ENCODE measurements at regions not wholly inside any gene's neighbourhood (a gene's known extent, or its start where the extent isn't known, plus 50 kb on each side); places are given as distances from the start of the nearest gene placed in this dataset.
"Not testable (repeated sequence)": the region's sequence is repeated elsewhere in the genome, so short reads cannot be mapped to it uniquely, and the experiment has no call there.

DNA sequence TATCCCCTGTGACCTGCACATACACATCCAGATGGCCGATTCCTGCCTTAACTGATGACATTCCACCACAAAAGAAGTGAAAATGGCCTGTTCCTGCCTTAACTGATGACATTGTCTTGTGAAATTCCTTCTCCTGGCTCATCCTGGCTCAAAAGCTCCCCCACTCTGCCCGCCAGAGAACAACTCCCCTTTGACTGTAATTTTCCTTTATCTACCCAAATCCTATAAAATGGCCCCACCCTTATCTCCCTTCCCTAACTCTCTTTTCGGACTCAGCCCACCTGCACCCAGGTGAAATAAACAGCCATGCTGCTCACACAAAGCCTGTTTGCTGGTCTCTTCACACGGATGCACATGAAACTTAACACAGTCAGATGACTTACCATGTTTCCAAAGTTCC, 403.8 kb downstream of the TBC1D32 start:
- not testable (repeated sequence) for DNase-seq (ENCODE audit: low read depth, low spot score)

DNA sequence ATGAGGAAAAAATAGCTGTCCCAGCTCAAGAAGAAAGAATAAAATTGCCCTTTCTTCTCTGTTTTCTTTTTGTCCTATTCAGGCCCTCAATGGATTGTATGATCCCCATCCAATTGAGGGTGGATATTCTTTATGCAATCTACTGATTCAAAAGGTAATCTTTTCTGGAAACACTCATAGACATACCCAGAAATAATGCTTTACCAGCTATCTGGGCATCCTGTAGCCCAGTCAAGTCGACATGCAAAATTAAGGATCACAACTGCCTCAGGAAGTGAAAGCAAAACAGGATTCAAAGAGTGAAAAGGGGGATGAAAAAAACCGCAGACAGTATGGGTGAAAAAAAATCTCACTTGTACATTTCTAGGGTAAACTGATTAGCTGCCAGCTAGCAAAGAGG, 410.1 kb downstream of the TBC1D32 start:
- no peak for DNase-seq (ENCODE audit: low read depth, low spot score)

DNA sequence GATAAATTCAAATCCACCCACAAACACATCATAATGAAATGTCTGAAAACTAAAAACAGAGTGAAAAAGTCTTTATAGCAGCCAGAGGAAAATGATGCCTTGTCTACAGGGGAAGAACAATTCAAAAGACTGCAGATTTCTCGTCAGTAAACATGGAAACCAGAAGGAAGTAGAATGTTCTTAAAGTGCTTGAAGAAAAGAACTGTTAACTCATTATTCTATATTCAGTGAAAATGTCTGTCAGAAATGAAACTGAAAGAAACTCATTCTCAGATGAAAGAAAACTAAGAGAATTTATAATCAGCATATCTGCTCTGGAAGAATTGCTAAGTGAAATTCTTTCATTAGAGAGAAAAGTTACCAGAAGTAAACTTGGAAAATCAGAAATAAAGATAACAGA, 416.1 kb downstream of the TBC1D32 start:
- DNase-seq (ENCODE audit: low read depth, low spot score): no peak

DNA sequence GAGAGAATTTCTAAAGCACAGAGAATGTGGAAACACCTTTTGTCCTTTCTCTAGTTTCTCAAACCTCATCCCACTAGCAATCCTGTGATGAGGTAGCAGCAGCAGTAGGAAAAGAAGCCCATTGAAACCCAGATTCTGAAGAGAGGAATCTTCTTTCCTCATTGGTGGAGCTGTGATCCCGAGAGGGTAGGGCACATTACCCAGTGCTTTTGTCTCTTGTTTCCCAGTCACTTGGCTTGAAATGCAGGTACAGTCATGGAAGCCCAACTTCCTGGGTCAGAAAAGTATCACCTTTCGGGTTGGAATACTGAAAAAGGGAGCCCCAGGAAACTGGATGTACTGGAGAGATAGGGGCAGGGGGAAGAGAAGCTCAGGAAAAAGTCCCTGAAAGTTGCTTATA, 417.4 kb downstream of the TBC1D32 start:
- no peak for DNase-seq (ENCODE audit: low read depth, low spot score)

DNA sequence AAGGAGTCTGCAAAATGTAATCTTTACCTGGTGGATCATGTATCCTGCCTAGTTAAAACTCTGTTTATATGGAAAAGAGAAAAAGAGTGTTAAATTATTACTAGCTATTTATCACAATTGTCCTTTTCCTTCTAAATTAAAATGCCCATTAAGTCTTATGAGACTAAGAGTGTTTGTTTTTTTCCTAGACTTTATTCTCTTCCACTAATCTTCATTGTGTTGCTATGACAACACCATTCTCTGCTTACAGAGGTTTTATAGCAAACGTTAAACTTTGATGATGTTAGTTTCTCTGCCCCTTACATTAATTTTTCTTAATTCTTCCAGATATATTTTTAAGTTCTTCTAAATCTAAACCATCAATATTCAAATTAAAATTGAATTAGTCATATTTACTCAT, 420.8 kb downstream of the TBC1D32 start:
- DNase-seq (ENCODE audit: low read depth, low spot score): no peak

DNA sequence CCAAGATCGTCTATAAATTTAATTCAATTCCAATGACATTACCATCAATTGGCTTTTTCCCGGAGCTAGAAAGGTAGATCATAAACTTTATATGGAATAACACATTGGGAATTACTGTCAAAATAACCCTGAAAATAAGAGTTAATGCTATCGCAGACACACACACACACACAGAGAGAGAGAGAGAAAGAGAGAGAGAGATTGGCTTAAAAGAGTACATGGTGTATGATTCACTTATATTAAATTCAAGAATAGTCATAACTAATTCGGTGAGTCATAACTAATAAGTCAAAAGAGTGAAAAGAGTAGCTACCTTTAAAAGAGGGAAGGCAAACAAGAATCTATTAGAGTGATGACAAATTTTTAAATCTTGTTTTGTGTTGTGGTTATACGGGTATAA, 425.5 kb downstream of the TBC1D32 start:
- DNase-seq (ENCODE audit: low read depth, low spot score): no peak

DNA sequence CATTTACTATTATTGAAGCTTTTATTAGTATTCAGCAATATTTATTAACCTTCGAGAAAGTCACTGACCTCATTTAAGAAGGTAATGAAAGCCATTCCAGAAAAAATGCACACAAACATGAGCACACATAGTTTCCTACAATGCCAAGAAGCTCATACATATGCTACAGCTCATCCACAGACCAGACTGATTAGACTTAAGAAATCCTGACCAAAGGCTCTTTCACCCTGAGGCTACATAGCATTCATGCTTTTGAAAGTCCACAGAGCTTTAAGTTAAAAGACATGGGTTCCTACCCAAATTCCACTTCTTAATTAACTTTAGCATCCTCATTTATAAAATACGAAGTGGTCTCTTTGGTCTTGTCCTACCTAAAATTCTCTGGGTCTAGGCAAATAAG, 430.4 kb downstream of the TBC1D32 start:
- peak; percentile 17 for DNase-seq (ENCODE audit: low read depth, low spot score)

DNA sequence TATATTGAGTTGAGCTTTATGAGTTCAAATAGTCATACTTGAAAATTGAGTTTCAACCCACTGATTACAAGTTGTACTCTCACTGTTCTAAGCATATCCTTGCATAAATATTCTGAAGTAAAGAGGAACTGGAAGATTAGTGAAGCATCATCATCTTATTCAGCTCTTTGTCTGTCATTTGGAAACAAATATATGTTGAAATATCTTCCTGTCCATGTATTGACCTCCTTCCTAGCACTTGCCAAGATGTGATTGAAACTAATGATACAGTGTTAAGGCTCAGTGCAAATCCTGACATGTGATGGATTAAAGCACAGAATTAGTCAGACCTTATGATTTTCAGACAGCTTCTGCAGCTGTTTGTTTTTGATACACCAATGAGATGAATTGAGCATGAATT, 434.3 kb downstream of the TBC1D32 start:
- no peak for DNase-seq (ENCODE audit: low read depth, low spot score)

DNA sequence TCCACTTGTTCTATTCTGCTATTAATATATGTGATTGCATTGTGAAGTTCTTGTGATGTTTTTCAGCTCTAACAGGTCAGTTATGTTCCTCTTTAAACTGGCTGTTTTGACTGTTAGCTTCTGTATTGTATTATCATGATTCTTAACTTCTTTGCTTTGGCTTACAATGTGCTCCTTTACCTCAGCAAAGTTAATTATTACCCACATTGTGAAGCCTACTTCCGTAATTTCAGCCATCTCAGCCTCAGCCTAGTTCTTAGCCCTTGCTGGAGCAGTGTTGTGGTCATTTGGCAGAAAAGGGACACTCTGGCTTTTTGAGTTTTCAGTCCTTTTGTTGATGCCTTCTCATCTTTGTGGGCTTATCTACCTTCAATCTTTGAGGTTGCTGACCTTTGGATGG, 440.2 kb downstream of the TBC1D32 start:
- DNase-seq (ENCODE audit: low read depth, low spot score): no peak

DNA sequence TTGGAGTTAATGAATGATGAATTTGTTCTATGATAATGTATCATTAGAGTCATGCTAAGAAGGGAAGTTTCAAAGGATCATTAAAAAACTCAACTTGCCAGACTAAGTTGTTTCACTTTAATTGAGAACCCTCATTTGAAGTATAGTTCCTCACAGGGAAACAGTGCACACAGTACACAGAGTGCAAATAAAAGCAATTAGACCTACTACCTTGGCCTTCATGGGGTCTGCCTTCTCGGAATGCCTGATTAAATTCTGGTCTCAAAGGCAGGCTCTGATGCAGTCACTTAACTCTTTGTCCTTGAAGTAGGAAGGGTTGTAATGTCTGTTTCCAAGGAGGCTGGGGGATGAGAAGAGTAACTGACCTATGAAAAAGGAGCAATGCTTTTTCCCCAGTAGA, 457.3 kb downstream of the TBC1D32 start:
- no peak for DNase-seq (ENCODE audit: low read depth, low spot score)

DNA sequence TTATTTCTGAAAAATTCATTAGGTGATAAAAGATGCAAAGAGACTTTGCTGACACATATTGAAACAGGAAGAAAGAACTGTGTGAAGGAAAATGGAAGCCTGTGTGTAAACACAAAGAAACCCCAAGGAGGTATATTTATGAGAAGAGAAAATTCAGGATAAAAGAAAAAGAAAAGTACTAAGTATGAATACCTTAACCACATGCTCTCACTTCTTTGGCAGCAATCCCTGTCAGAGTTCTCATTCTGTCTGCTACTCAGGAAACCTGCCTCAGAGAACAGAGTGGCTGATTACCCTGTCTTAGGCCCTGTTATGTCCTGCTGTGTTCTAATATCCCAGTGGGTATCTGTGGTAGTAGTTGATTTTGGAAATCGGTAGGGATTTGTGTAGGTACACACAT, 457.9 kb downstream of the TBC1D32 start:
- DNase-seq (ENCODE audit: low read depth, low spot score): peak; percentile 11

DNA sequence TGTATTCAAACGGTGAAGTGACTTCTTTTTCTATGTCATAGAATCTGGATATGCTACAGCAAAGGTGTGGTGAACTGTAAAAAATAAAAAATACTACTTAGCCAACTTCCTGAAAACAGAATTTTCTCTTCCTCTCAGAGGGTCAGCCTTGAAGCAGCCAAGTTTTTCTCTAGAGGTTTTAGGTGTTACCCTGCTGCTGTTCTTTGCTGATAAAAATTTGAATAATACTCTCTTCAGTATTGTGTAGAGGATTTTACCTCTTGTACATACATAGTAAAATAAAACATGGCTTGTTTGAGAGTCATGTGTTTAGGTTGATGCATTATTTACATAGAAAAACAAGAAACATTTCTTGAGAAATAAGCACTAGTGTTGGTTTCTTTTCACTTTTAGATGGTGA, 458.4 kb downstream of the TBC1D32 start:
- DNase-seq (ENCODE audit: low read depth, low spot score): no peak

DNA sequence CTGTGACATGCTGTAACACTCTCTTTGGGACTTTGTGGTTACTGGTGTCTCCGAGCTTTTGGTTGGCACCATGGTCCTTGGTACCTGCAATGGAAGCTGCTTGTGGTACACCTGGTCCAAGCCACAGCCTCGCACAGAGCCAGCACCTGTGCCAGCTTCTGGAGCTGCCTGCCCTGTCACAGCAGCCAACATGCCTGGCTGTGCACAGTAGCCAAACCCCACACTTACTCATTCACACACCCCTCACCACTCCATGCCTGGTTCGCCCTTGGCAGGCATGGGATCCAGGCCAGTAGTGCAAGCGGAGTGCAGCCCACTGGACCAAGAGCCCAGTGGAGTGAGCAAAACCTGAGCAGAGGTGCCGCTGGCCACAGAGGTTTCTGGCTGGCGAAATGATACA, 459.9 kb downstream of the TBC1D32 start:
- DNase-seq (ENCODE audit: low read depth, low spot score): no peak

DNA sequence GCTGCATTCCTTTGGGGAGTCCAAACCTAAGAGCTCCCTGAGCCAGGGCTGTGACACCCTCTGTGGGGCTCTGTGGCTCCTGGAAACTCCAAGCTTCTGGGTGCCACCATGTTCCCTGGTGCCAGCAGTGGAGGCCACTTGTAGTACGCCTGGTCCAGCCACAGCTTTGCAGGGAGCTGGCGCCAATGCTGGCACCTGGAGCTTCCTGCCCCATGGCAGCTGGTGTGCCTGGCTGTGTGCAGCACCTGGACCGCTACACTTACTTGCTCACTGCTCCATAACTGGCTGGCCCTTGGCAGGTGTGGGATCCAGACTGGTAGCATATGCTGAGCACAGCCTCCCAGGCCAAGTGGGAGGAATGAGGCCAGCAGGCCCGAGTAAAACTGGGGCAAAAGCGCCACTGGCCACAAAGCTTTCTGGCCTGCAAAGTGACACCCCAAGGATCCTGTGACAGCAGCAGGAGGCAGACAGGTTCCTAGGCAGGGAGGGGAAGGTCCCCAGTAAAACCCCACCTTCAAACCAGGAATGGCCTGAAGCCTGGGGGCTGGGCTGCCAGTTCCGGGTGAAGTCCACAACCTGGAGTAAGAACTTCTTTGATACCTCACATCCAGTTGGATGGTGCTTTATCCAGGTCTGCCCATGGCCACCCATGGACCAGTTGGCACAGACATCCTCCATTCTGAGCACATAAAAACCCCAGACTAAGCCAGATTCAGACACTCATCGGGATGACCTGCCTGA, 461.0 kb downstream of the TBC1D32 start:
- DNase-seq (ENCODE audit: low read depth, low spot score): no peak

DNA sequence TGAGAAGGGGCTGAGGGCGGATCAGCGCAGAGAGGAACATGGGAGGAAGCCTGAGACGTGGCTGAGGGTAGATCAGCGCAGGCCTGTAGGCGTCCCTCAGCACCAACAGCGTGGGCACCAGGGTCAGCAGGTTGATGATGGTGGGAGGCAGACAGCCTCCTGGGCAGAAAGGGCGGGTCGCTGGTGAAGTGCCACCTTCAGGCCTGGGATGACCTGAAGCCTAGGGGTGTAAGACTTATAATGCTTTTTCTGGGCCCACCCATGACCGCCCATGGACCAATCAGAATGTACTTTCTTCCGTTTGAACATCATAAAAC, 462.1 kb downstream of the TBC1D32 start:
- DNase-seq (ENCODE audit: low read depth, low spot score): no peak

DNA sequence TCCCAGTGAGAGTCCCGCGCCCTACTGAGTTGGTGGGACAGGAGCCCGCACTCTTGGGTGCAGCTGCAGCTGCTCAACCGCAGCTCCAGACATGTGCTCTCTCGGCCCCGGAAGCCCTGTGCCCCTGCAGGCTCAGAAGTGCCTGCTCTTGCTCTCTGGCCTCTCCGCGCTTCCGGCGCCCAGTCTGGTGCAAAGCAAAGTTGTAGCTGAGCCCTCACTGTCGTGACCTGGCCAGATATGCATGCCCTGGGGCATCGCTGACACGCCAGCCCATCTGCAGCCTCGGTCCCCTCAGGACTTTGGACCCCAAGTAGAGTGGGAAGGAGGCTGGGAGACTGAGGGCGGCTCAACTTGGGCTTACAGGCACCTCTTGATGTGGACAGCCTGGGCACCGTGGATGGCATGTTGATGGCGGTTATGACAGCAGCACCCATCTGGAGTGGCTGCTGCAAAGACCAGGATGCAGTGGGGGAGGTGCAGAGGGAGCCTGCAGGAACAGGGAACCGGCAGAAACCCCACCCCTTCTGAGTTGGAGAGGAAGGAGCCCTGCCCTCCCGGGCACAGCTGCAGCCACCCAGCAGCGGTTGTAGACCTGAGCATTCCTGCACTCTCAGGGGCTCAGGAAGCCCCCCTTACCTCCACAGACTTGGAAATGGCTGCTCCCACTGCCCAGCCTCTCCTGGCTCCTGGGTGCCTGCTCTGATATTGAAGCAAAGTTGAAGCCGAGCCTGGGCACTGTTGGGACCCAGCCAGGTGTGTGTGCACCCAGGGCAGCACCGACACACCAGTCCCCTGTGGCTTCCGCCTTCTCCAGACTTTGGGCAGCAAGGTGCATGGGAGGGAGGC, 462.6 kb downstream of the TBC1D32 start:
- no peak for DNase-seq (ENCODE audit: low read depth, low spot score)

DNA sequence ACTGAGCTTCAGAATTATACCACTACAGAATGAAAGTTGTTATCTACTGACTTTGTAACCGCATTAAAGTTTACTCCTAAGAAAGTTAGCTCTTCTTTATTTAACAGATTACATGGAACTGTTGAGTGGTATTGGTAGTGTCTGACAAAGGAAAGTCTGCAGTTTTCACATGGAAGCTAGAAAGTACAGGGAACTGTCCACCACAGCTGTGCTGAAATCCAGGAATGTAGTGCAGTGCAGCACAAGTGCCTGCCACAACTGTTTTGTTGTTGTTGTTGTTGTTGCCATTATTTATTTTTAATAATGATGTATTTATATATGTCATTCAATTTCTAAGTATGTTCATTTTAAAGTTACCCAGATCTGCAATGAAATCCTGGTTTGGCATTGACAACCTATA, 464.9 kb downstream of the TBC1D32 start:
- peak; percentile 48 for DNase-seq (ENCODE audit: low read depth, low spot score)

DNA sequence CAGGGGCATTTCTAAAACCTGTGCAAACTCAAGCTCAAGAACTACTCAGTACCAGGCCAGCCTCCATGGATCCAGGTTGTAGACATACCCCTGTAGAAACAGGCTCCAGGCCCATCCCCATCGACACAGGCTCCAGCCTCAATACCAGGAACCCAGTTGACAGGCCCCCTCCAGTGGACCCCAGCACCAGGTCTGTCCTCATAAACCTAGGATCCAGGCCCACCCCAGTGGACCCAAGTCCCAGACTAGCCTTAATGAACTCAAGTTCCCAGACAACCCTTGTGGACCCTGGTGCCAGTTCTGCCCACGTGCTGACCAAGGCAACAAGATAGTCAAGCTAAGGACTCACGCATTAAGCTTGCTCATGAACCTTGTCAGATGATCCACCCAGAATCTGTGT, 476.9 kb downstream of the TBC1D32 start:
- no peak for DNase-seq (ENCODE audit: low read depth, low spot score)

DNA sequence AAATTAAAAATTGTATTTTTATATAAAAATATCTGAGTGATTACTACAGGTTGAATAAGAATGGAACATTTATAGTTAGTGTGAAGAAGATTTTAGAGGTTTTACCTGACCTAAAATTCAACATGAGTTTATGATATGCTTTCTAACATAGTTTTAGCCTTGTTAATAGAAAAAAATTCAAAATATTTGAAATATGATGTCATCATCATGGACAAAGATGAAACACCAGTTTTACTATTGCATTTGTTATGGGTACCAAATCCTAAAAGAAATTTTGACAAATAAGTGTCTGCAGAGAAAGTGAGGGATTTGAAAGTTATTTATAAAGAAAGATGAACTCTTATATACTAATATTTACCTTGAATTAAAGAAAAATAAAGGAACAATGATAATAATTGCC, 479.7 kb downstream of the TBC1D32 start:
- no peak for DNase-seq (ENCODE audit: low read depth, low spot score)

DNA sequence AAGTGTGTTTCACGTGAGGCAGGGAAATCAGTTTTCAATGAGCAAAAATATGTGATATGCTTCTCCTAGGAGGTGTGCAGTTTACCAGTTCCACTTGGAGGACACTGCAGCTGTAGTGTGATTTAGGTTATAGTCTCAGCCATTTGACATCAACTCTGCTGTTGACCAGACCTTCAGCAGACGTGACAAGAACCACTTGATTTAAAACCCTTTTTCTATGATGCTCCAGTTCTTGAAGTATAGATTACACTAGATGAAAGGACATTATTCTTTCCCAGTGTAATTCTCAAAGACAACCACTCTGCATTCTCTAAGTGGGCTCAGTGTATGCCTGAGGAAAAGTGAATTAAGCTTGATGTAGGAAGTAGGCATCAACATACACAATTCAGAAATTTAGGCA, 480.8 kb downstream of the TBC1D32 start:
- no peak for DNase-seq (ENCODE audit: low read depth, low spot score)

DNA sequence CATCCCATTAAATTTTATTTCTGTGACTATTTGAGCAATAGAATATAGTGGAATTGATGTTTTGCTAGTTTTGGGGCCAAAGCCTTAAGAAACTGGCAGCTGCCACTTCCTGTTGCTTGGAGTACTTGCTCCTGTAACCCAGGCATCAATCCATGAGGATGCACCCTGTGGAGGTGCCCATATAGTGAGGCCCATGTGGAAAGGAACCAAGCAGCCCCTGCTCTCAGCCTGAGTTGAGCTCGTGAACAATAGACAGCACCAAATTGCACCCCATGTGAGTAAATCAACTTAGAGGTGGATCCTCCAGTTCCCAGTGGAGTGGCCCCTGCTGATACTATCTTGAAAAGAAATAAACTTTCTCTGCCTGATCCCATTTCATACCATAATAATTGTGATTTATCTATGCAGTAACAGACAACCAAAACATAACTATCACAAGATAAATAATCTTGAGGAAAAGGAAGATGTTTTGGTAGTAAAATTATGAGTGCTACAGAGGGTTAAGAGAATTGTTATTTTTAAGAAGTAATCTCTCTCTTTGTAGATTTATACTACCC, 481.9 kb downstream of the TBC1D32 start:
- DNase-seq (ENCODE audit: low read depth, low spot score): no peak

DNA sequence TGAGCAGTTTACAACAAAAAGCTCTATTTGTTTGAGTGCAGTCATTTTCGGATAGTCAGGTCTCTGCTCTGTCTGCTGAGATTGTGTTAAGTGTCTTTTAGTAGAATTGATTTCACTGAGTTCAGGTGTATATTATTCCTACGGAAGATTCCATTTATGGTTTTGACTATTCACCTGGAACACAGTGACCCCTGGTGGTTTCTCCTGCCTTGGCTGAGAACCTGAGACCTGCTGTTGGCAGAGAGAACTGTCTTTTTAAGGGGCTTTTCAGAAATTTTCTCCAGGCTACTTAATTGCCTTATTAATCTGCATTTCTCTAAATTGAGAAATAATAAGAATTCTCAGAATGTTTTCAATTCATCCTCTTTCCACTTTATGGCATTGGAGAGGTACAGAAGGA, 508.0 kb downstream of the TBC1D32 start:
- DNase-seq (ENCODE audit: low read depth, low spot score): peak; percentile 44

DNA sequence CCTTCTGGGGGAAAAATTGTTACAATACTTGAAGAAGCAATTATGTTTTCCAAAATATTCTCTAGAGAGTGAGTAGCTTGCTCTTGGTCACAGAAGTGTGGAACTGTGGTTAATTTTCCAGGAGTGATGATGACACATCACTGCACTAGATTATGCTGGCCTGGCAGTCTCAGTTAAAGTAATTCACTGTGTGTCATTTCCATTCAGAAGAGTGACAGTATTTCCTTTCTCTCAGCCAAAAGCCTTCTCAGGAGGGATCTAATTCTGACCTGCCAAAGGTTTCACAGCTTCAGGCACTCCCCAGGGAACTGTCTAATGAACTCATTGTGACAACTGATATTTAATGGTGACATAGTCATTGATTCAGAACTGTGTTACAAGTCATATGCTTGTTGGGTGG, 517.5 kb downstream of the TBC1D32 start:
- DNase-seq (ENCODE audit: low read depth, low spot score): peak; percentile 9
